SK-N-SH treated with all-trans-retinoic acid at 6 μM for 48 hours (cell line): ENCODE measurements at regions not wholly inside any gene's neighbourhood (a gene's known extent, or its start where the extent isn't known, plus 50 kb on each side); places are given as distances from the start of the nearest gene placed in this dataset.
A peak's percentile ranks its signal among the peaks of the same experiment; 100 is the strongest.

Source experiments
- ATAC-seq: fragments of 200-7000 bp; cut with Tn5 transposase; 3 replicates; pipeline ENCODE4 v1.9.1; 2020; ENCODE audit warnings: mild to moderate bottlenecking, moderate library complexity
- ARNTL ChIP-seq: fragments of 450-650 bp; formaldehyde crosslinking; IDR thresholded peaks from 2 replicates; pipeline ENCODE4 v1.5.0; 2020; ENCODE audit warnings: low read depth, mild to moderate bottlenecking, moderate library complexity, borderline replicate concordance
- CSDC2 ChIP-seq: fragments of 250-450 bp; sonication (Bioruptor Pico); IDR thresholded peaks from 2 replicates; pipeline ENCODE4 v1.5.0; 2020; ENCODE audit warnings: mild to moderate bottlenecking, moderate library complexity
- GLIS3 ChIP-seq: fragments of 250-450 bp; sonication (Bioruptor Pico); IDR thresholded peaks from 2 replicates; pipeline ENCODE4 v1.5.0; 2020; ENCODE audit warnings: mild to moderate bottlenecking, moderate library complexity
- ISL1 ChIP-seq: fragments of 250-450 bp; sonication (Bioruptor Pico); IDR thresholded peaks from 2 replicates; pipeline ENCODE4 v2.1.2; 2022; ENCODE audit warnings: mild to moderate bottlenecking, moderate library complexity
- OSR1 ChIP-seq: fragments of 250-450 bp; sonication (Bioruptor Pico); IDR thresholded peaks from 2 replicates; pipeline ENCODE4 v1.8.0; 2022; ENCODE audit warnings: moderate library complexity, mild to moderate bottlenecking, inconsistent platforms
- PATZ1 ChIP-seq: fragments of 250-450 bp; sonication (Bioruptor Pico); IDR thresholded peaks from 2 replicates; pipeline ENCODE4 v1.8.0; 2020; ENCODE audit warnings: mild to moderate bottlenecking, moderate library complexity, borderline replicate concordance
- PPARA ChIP-seq: fragments of 250-450 bp; sonication (Bioruptor Pico); IDR thresholded peaks from 2 replicates; pipeline ENCODE4 v1.5.0; 2020; ENCODE audit warnings: mild to moderate bottlenecking, borderline replicate concordance
- RARB ChIP-seq: fragments of 250-450 bp; sonication (Bioruptor Pico); IDR thresholded peaks from 2 replicates; pipeline ENCODE4 v1.8.0; 2021; ENCODE audit warnings: mild to moderate bottlenecking, moderate library complexity
- TCF4 ChIP-seq: fragments of 250-450 bp; sonication (Bioruptor Pico); IDR thresholded peaks from 2 replicates; pipeline ENCODE4 v1.8.0; 2021; ENCODE audit warnings: mild to moderate bottlenecking, moderate library complexity, borderline replicate concordance
- ZFP30 ChIP-seq: fragments of 450-650 bp; formaldehyde crosslinking; IDR thresholded peaks from 2 replicates; pipeline ENCODE4 v1.5.0; 2022; ENCODE audit warnings: mild to moderate bottlenecking, moderate library complexity
- ZNF565 ChIP-seq: fragments of 450-650 bp; formaldehyde crosslinking; conservative IDR thresholded peaks from 2 replicates; pipeline ENCODE4 v1.5.0; 2020; ENCODE audit warnings: low read depth, mild to moderate bottlenecking, moderate library complexity
- ZNF8 ChIP-seq: fragments of 450-650 bp; formaldehyde crosslinking; IDR thresholded peaks from 2 replicates; pipeline ENCODE4 v1.5.0; 2020; ENCODE audit warnings: mild to moderate bottlenecking, moderate library complexity
- TF ChIP-seq, protein P1 (sequence below): fragments of 250-450 bp; sonication (Bioruptor Pico); IDR thresholded peaks from 2 replicates; pipeline ENCODE4 v1.5.1; 2020; ENCODE audit warnings: low read depth, mild to moderate bottlenecking, moderate library complexity
- TF ChIP-seq, protein P2 (sequence below): fragments of 250-450 bp; sonication (Bioruptor Pico); IDR thresholded peaks from 2 replicates; pipeline ENCODE4 v1.8.0; 2021; ENCODE audit warnings: low read depth, mild to moderate bottlenecking, moderate library complexity, borderline replicate concordance
- TF ChIP-seq, protein P3 (sequence below): fragments of 250-450 bp; sonication (Bioruptor Pico); IDR thresholded peaks from 2 replicates; pipeline ENCODE4 v1.5.1; 2021; ENCODE audit warnings: mild to moderate bottlenecking, moderate library complexity

- no peak for TF ChIP-seq ZFP30 (CRISPR knock-in tag)
- ATAC-seq = peak; percentile 10; the same call in 1 of the 3 replicates
Measured at GRCh38 chr17:79177877-79178276, 103.3 kb downstream of the ENGASE start.

- TF ChIP-seq OSR1 (CRISPR knock-in tag) (no peak), PPARA (CRISPR knock-in tag) (no peak), GLIS3 (no peak), RARB (no peak), TCF4 (CRISPR knock-in tag) (no peak), ZNF8 (no peak), CSDC2 (CRISPR knock-in tag) (no peak), PATZ1 (CRISPR knock-in tag) (no peak)
- TF ChIP-seq, protein P1, sequence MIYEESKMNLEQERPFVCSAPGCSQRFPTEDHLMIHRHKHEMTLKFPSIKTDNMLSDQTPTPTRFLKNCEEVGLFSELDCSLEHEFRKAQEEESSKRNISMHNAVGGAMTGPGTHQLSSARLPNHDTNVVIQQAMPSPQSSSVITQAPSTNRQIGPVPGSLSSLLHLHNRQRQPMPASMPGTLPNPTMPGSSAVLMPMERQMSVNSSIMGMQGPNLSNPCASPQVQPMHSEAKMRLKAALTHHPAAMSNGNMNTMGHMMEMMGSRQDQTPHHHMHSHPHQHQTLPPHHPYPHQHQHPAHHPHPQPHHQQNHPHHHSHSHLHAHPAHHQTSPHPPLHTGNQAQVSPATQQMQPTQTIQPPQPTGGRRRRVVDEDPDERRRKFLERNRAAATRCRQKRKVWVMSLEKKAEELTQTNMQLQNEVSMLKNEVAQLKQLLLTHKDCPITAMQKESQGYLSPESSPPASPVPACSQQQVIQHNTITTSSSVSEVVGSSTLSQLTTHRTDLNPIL (CRISPR knock-in tag) = no peak
- TF ChIP-seq, protein P2, sequence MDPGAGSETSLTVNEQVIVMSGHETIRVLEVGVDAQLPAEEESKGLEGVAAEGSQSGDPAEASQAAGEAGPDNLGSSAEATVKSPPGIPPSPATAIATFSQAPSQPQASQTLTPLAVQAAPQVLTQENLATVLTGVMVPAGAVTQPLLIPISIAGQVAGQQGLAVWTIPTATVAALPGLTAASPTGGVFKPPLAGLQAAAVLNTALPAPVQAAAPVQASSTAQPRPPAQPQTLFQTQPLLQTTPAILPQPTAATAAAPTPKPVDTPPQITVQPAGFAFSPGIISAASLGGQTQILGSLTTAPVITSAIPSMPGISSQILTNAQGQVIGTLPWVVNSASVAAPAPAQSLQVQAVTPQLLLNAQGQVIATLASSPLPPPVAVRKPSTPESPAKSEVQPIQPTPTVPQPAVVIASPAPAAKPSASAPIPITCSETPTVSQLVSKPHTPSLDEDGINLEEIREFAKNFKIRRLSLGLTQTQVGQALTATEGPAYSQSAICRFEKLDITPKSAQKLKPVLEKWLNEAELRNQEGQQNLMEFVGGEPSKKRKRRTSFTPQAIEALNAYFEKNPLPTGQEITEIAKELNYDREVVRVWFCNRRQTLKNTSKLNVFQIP (CRISPR knock-in tag) = no peak
- no peak; the same call in 2 of the 3 replicates for ATAC-seq
Measured at GRCh38 chr17:79176792-79177601, 102.4 kb downstream of the ENGASE start.

DNA sequence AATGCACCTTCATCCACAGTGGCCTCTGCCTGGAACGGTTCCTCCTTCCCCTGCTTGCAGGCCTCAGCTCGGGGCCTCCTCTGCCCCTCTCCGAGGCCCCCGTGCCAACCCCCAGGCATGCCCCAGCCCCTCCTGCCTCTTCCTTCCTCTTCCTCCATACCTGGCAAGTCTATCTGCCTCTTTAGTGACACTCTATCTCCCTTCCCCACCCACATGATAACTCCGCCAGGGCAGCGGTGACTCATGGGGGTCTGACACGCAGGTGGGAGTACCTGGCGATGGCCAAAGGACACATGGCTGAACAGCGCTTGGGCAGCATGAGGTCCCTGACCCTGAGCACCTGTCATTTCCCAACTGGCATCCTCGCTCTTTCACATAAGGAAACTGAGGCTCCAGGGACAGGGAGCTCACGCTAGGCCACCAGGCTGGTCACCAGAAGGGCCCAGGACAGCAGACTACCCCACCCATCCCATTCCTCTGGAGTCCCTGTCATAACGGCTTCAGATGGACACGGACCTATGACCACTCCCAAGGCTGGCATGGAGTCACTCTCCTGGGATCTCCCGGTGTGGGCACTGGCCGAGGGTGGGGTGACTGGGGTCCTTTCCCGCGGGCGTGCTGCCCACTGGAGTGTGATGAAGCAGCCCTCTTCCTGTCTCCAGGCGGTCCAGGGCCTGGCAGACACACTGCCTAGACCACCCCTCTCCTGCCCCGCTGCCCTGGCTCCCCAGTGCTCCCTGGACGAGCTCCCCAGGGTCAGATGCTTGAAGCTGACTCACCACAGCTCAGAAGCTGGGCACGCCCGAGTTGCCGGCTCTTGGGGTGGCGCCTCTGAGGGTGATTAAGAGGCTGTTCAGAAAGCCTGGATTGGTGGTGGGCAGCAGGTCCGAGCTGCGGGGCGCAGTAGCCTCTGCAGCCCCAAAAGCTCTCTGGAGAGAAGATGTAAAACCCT, 100.6 kb downstream of the ENGASE start:
- TF ChIP-seq PATZ1 (CRISPR knock-in tag) (no peak), ZNF565 (no peak), CSDC2 (CRISPR knock-in tag) (no peak), RARB (no peak), ZNF8 (no peak), ZFP30 (CRISPR knock-in tag) (no peak), ISL1 (CRISPR knock-in tag) (no peak), ARNTL (no peak), TCF4 (CRISPR knock-in tag) (no peak)
- TF ChIP-seq, protein P1 (CRISPR knock-in tag) = no peak
- TF ChIP-seq, protein P3, sequence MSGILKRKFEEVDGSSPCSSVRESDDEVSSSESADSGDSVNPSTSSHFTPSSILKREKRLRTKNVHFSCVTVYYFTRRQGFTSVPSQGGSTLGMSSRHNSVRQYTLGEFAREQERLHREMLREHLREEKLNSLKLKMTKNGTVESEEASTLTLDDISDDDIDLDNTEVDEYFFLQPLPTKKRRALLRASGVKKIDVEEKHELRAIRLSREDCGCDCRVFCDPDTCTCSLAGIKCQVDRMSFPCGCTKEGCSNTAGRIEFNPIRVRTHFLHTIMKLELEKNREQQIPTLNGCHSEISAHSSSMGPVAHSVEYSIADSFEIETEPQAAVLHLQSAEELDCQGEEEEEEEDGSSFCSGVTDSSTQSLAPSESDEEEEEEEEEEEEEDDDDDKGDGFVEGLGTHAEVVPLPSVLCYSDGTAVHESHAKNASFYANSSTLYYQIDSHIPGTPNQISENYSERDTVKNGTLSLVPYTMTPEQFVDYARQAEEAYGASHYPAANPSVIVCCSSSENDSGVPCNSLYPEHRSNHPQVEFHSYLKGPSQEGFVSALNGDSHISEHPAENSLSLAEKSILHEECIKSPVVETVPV (CRISPR knock-in tag) = no peak
- TF ChIP-seq, all 23 proteins: peak for 0
- ATAC-seq = 0 out of 3 replicates have a peak, but pooled peaks have one; percentile 11
